ENCODE measurements at regions not wholly inside any gene's neighbourhood (a gene's known extent, or its start where the extent isn't known, plus 50 kb on each side); places are given as distances from the start of the nearest gene placed in this dataset.
"Not testable (repeated sequence)": the region's sequence is repeated elsewhere in the genome, so short reads cannot be mapped to it uniquely, and the experiment has no call there.

- Mint-ChIP-seq H3K4me1 (ENCODE audit: low read depth) (no peaks in the 10 kb centered on the region), H3K27me3 (no peaks in the 10 kb centered on the region)
These were observed 272.9 kb downstream of the RWDD3 start for GRCh38 chr1:95506736-95507414.

GRCh38 chr1:95509989-95510388, 276.0 kb downstream of the RWDD3 start:
- Mint-ChIP-seq H3K36me3 (ENCODE audit: low read depth) (no peaks in the 10 kb centered on the region), H3K27me3 (no peaks in the 10 kb centered on the region), H3K9me3 (peaks cover 7% of the 10 kb centered on the region), H3K27ac (no peak overlapping the region), H3K4me1 (ENCODE audit: low read depth) (no peaks in the 10 kb centered on the region), H3K4me3 (no peak overlapping the region)

More at GRCh38 chr1:95506736-95507414, 272.9 kb downstream of the RWDD3 start:
- H3K36me3 Mint-ChIP-seq (ENCODE audit: low read depth): no peaks in the 10 kb centered on the region
- no peaks in the 10 kb centered on the region for H3K9me3 Mint-ChIP-seq
- no peak overlapping the region for H3K4me3 Mint-ChIP-seq
- H3K27ac Mint-ChIP-seq: no peak overlapping the region

GRCh38 chr1:95512925-95513324, 278.9 kb downstream of the RWDD3 start:
- Mint-ChIP-seq H3K4me1 (ENCODE audit: low read depth) (no peaks in the 10 kb centered on the region), H3K27ac (no peak overlapping the region), H3K4me3 (no peak overlapping the region), H3K27me3 (no peaks in the 10 kb centered on the region), H3K36me3 (ENCODE audit: low read depth) (no peaks in the 10 kb centered on the region), H3K9me3 (peaks cover 17% of the 10 kb centered on the region)

GRCh38 chr1:95517506-95517905, 283.5 kb downstream of the RWDD3 start:
- no peaks in the 10 kb centered on the region for H3K27me3 Mint-ChIP-seq
- H3K36me3 Mint-ChIP-seq (ENCODE audit: low read depth): no peaks in the 10 kb centered on the region
- H3K4me1 Mint-ChIP-seq (ENCODE audit: low read depth): no peaks in the 10 kb centered on the region
- peaks cover 17% of the 10 kb centered on the region for H3K9me3 Mint-ChIP-seq
- no peak overlapping the region for H3K4me3 Mint-ChIP-seq
- H3K27ac Mint-ChIP-seq: no peak overlapping the region

- H3K9me3 Mint-ChIP-seq: peaks cover 17% of the 10 kb centered on the region
- H3K27me3 Mint-ChIP-seq: no peaks in the 10 kb centered on the region
- H3K36me3 Mint-ChIP-seq (ENCODE audit: low read depth): no peaks in the 10 kb centered on the region
- H3K4me3 Mint-ChIP-seq: no peak overlapping the region
- no peak overlapping the region for H3K27ac Mint-ChIP-seq
- H3K4me1 Mint-ChIP-seq (ENCODE audit: low read depth): no peaks in the 10 kb centered on the region
These were observed 284.3 kb downstream of the RWDD3 start for GRCh38 chr1:95518310-95518709.

- Mint-ChIP-seq H3K27me3 (no peaks in the 10 kb centered on the region), H3K4me1 (ENCODE audit: low read depth) (no peaks in the 10 kb centered on the region), H3K27ac (no peak overlapping the region)
These were observed 286.4 kb downstream of the RWDD3 start for GRCh38 chr1:95520390-95520789.

GRCh38 chr1:95532335-95532734, 298.3 kb downstream of the RWDD3 start:
- no peak overlapping the region for H3K4me3 Mint-ChIP-seq

More at GRCh38 chr1:95520390-95520789, 286.4 kb downstream of the RWDD3 start:
- H3K36me3 Mint-ChIP-seq (ENCODE audit: low read depth): no peaks in the 10 kb centered on the region
- H3K4me3 Mint-ChIP-seq: no peak overlapping the region
- H3K9me3 Mint-ChIP-seq: peaks cover 14% of the 10 kb centered on the region

GRCh38 chr1:95534985-95535384, 301.0 kb downstream of the RWDD3 start:
- H3K27me3 Mint-ChIP-seq: no peaks in the 10 kb centered on the region
- H3K9me3 Mint-ChIP-seq: peaks cover 6% of the 10 kb centered on the region
- H3K36me3 Mint-ChIP-seq (ENCODE audit: low read depth): no peaks in the 10 kb centered on the region
- H3K4me1 Mint-ChIP-seq (ENCODE audit: low read depth): no peaks in the 10 kb centered on the region
- H3K4me3 Mint-ChIP-seq: no peak overlapping the region
- no peak overlapping the region for H3K27ac Mint-ChIP-seq

More at GRCh38 chr1:95532335-95532734, 298.3 kb downstream of the RWDD3 start:
- Mint-ChIP-seq H3K36me3 (ENCODE audit: low read depth) (no peaks in the 10 kb centered on the region), H3K9me3 (peaks cover 6% of the 10 kb centered on the region), H3K27ac (no peak overlapping the region), H3K27me3 (no peaks in the 10 kb centered on the region), H3K4me1 (ENCODE audit: low read depth) (no peaks in the 10 kb centered on the region)

GRCh38 chr1:95535614-95536013, 301.6 kb downstream of the RWDD3 start:
- no peaks in the 10 kb centered on the region for H3K4me1 Mint-ChIP-seq (ENCODE audit: low read depth)
- H3K27me3 Mint-ChIP-seq: no peaks in the 10 kb centered on the region
- H3K36me3 Mint-ChIP-seq (ENCODE audit: low read depth): no peaks in the 10 kb centered on the region
- no peak overlapping the region for H3K27ac Mint-ChIP-seq
- peaks cover 6% of the 10 kb centered on the region for H3K9me3 Mint-ChIP-seq
- H3K4me3 Mint-ChIP-seq: no peak overlapping the region

- no peaks in the 10 kb centered on the region for H3K36me3 Mint-ChIP-seq (ENCODE audit: low read depth)
- H3K9me3 Mint-ChIP-seq: peaks cover 2% of the 10 kb centered on the region
- H3K27ac Mint-ChIP-seq: no peak overlapping the region
- H3K27me3 Mint-ChIP-seq: no peaks in the 10 kb centered on the region
- H3K4me1 Mint-ChIP-seq (ENCODE audit: low read depth): no peaks in the 10 kb centered on the region
- H3K4me3 Mint-ChIP-seq: no peak overlapping the region
These were observed 302.5 kb downstream of the RWDD3 start for GRCh38 chr1:95536501-95536900.

GRCh38 chr1:95537176-95537575, 303.2 kb downstream of the RWDD3 start:
- Mint-ChIP-seq H3K9me3 (no peaks in the 10 kb centered on the region), H3K4me3 (no peak overlapping the region), H3K27ac (no peak overlapping the region), H3K4me1 (ENCODE audit: low read depth) (no peaks in the 10 kb centered on the region), H3K27me3 (no peaks in the 10 kb centered on the region), H3K36me3 (ENCODE audit: low read depth) (no peaks in the 10 kb centered on the region)

GRCh38 chr1:95538242-95538641, 304.2 kb downstream of the RWDD3 start:
- H3K4me1 Mint-ChIP-seq (ENCODE audit: low read depth); H3K36me3 Mint-ChIP-seq (ENCODE audit: low read depth); H3K27ac Mint-ChIP-seq; H3K4me3 Mint-ChIP-seq; H3K27me3 Mint-ChIP-seq; H3K9me3 Mint-ChIP-seq: not testable (repeated sequence)

- Mint-ChIP-seq H3K27me3 (no peaks in the 10 kb centered on the region), H3K27ac (no peak overlapping the region), H3K4me1 (ENCODE audit: low read depth) (no peaks in the 10 kb centered on the region), H3K4me3 (no peak overlapping the region), H3K36me3 (ENCODE audit: low read depth) (no peaks in the 10 kb centered on the region), H3K9me3 (peaks cover 2% of the 10 kb centered on the region)
These were observed 308.9 kb downstream of the RWDD3 start for GRCh38 chr1:95542936-95543335.

- Mint-ChIP-seq H3K4me3 (no peak overlapping the region), H3K36me3 (ENCODE audit: low read depth) (no peaks in the 10 kb centered on the region), H3K4me1 (ENCODE audit: low read depth) (no peaks in the 10 kb centered on the region), H3K27me3 (no peaks in the 10 kb centered on the region), H3K27ac (no peak overlapping the region), H3K9me3 (peaks cover 12% of the 10 kb centered on the region)
These were observed 313.0 kb downstream of the RWDD3 start for GRCh38 chr1:95547005-95547404.

- no peaks in the 10 kb centered on the region for H3K36me3 Mint-ChIP-seq (ENCODE audit: low read depth)
- no peaks in the 10 kb centered on the region for H3K4me1 Mint-ChIP-seq (ENCODE audit: low read depth)
- H3K4me3 Mint-ChIP-seq: no peak overlapping the region
- H3K9me3 Mint-ChIP-seq: peaks cover 12% of the 10 kb centered on the region
- no peaks in the 10 kb centered on the region for H3K27me3 Mint-ChIP-seq
- H3K27ac Mint-ChIP-seq: no peak overlapping the region
These were observed 314.2 kb downstream of the RWDD3 start for GRCh38 chr1:95548211-95548610.

- Mint-ChIP-seq H3K27ac (no peak overlapping the region), H3K4me1 (ENCODE audit: low read depth) (no peaks in the 10 kb centered on the region)
These were observed 317.2 kb downstream of the RWDD3 start for GRCh38 chr1:95551201-95551600.

More at GRCh38 chr1:95551201-95551600, 317.2 kb downstream of the RWDD3 start:
- H3K4me3 Mint-ChIP-seq: no peak overlapping the region
- no peaks in the 10 kb centered on the region for H3K36me3 Mint-ChIP-seq (ENCODE audit: low read depth)
- H3K27me3 Mint-ChIP-seq: no peaks in the 10 kb centered on the region
- H3K9me3 Mint-ChIP-seq: peaks cover 16% of the 10 kb centered on the region

Measured in stimulated activated naive CD8-positive, alpha-beta T cell treated with anti-CD3 and anti-CD28 coated beads, Interleukin-15, Interleukin-2, amounts not matched to agents 100 ng/mL and 50 ng/mL, for 24 hours (primary cell).